ENCODE measurements at regions not wholly inside any gene's neighbourhood (a gene's known extent, or its start where the extent isn't known, plus 50 kb on each side); places are given as distances from the start of the nearest gene placed in this dataset.

DNA sequence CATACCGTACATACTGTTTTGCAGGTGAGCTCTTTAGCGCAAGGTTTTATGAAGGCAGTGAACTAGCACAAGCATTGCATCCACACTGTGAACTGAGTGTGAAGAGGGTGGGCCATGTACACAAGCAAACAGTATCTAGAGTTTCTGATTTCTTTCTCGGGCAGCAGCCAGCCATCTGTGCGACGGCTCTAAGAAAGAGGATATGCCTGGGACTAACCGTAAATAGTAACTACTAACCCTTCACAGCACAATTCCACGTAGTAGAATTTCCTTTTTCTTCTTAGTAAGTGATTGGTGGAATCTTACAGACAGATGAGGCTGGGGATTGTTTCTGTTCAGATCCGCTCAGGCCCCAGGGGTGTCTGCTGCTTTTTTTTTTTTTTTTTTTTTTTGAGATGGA is 89.0 kb downstream of the DRD1 start:
- Histone ChIP-seq H3K4me1 (no peaks in the 10 kb centered on the region), H3K9me3 (no peaks in the 10 kb centered on the region), H3K36me3 (no peaks in the 10 kb centered on the region), H3K27me3 (peaks cover 0 to 19% (median 0%) of the 10 kb centered on the region in 9 donors), H3K27ac (no peak overlapping the region), H3K4me3 (no peak overlapping the region)
- TF ChIP-seq, protein P1, sequence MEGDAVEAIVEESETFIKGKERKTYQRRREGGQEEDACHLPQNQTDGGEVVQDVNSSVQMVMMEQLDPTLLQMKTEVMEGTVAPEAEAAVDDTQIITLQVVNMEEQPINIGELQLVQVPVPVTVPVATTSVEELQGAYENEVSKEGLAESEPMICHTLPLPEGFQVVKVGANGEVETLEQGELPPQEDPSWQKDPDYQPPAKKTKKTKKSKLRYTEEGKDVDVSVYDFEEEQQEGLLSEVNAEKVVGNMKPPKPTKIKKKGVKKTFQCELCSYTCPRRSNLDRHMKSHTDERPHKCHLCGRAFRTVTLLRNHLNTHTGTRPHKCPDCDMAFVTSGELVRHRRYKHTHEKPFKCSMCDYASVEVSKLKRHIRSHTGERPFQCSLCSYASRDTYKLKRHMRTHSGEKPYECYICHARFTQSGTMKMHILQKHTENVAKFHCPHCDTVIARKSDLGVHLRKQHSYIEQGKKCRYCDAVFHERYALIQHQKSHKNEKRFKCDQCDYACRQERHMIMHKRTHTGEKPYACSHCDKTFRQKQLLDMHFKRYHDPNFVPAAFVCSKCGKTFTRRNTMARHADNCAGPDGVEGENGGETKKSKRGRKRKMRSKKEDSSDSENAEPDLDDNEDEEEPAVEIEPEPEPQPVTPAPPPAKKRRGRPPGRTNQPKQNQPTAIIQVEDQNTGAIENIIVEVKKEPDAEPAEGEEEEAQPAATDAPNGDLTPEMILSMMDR (IDR thresholded peaks at IDR 0.05) = no peak
- TF ChIP-seq POLR2A (IDR thresholded peaks at IDR 0.05) = no peak
- ATAC-seq (no peak), DNase-seq (no peak)
- WGBS, 4 donors = 34 to 40% (median 37%) methylated on average over 8 of the region's 8 CpGs
- intact Hi-C loops (cut with DNase I) = no loop called here

DNA sequence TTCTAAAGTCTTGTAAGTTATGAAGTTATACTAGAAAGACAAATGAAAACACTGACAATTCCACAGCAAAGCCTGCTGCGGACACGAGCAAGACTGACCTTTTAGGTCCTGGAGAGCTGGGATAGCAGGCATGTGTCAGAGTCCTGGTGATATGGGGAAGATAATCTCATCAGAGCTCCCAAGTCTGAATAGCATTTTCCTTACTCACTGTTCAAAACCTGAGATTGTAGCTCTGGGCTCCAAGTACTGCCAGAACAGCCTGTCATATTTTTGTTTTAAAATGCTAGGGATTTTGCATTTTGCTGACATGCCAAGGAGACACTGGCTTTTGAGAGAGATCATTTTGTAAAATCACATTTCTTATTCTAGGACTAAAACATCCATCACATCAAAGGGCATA is 90.1 kb downstream of the DRD1 start:
- TF ChIP-seq, protein P1 (IDR thresholded peaks at IDR 0.05) = no peak
- TF ChIP-seq POLR2A (IDR thresholded peaks at IDR 0.05) = no peak
- H3K9me3 ChIP-seq = no peaks in the 10 kb centered on the region
- DNase-seq = no peak
- no peak overlapping the region for H3K4me3 ChIP-seq
- H3K36me3 ChIP-seq = no peaks in the 10 kb centered on the region
- peaks cover 0 to 19% (median 0%) of the 10 kb centered on the region in 9 donors for H3K27me3 ChIP-seq
- no peak overlapping the region for H3K27ac ChIP-seq
- intact Hi-C loops (cut with DNase I) = no loop called here
- WGBS, 4 donors = 41 to 47% (median 46%) methylated on average over 2 of the region's 2 CpGs
- no peak for ATAC-seq
- H3K4me1 ChIP-seq = no peaks in the 10 kb centered on the region

DNA sequence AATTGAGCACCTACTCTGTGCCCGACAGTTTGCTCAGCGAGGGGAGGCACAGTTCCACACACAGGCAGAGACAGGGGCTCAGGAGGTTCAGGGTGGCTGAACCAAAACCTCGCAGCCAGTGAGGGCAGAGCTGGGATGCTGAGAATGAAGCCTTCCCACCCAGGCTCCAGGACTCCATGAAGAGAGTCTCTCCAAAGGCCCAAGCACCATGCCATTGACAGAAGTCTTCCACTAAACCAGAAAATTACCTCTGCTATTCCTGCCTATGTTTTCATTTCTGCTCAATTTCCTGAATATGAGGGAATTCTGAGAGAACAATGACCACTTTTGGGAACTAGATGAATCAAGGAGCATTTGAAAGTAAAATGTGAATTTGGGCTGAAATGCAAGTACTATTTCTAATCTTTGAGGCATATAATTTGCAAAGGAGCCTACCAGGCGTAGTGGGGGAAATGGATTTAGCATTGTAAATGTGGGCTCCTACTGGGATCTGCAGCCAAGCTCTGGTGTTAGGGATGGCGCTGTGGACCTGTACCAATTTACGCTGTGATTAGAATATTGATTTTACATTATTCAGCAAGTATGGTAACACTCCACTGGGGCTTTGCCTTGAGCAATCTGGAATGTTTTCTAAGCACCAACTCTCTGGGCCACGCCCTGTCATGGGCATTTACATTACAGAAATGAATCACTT is 91.9 kb downstream of the DRD1 start:
- intact Hi-C loops (cut with DNase I) = no loop called here
- no peaks in the 10 kb centered on the region for H3K9me3 ChIP-seq
- DNase-seq (no peak), ATAC-seq (no peak)
- peaks cover 0 to 23% (median 0%) of the 10 kb centered on the region in 9 donors for H3K27me3 ChIP-seq
- H3K27ac ChIP-seq = no peak overlapping the region
- WGBS, 4 donors = 81 to 93% (median 84%) methylated on average over 7 of the region's 7 CpGs
- no peak overlapping the region for H3K4me3 ChIP-seq
- no peaks in the 10 kb centered on the region for H3K4me1 ChIP-seq
- H3K36me3 ChIP-seq = no peaks in the 10 kb centered on the region
- TF ChIP-seq, protein P1 (IDR thresholded peaks at IDR 0.05) = no peak
- TF ChIP-seq POLR2A (IDR thresholded peaks at IDR 0.05) = no peak

DNA sequence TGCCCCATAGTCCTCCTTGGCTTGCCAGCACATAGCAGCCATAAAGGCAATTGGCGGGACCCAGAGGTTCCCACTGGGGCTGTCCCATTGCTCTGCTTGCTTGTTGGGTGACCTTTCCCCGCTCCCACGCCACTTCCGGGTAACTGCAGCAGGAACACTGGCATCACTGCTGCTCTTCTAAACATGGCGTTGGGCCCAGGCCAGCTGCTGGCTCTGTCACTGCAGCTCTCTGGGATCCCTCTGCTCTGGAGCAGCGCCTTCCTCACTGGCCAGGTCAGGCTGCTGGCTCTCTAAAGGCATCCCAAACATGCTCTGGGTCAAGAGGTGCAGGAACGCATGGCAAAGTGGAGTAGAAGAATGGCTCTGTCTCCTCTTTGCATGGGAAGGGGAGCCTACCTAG is 92.9 kb downstream of the DRD1 start:
- intact Hi-C loops (cut with DNase I) = no loop called here
- ATAC-seq = peak in 2 of 4 donors; percentile 39 to 71
- 35 to 85% (median 59%) methylated on average over 7 of the region's 7 CpGs for WGBS, 4 donors

More for the DNA sequence above, 92.9 kb downstream of the DRD1 start:
- Histone ChIP-seq H3K27me3 (peaks cover 0 to 23% (median 0%) of the 10 kb centered on the region in 9 donors), H3K4me1 (no peaks in the 10 kb centered on the region), H3K4me3 (no peak overlapping the region), H3K9me3 (no peaks in the 10 kb centered on the region), H3K27ac (no peak overlapping the region), H3K36me3 (no peaks in the 10 kb centered on the region)
- TF ChIP-seq, protein P1 (IDR thresholded peaks at IDR 0.05) = no peak
- no peak for TF ChIP-seq POLR2A (IDR thresholded peaks at IDR 0.05)
- DNase-seq = peak in 2 of 5 donors; percentile 35 to 56

All from heart left ventricle (tissue), 16 donors.